Upper lobe of right lung (tissue), 1 donor: ENCODE measurements at regions not wholly inside any gene's neighbourhood (a gene's known extent, or its start where the extent isn't known, plus 50 kb on each side); places are given as distances from the start of the nearest gene placed in this dataset.
"Not testable (repeated sequence)": the region's sequence is repeated elsewhere in the genome, so short reads cannot be mapped to it uniquely, and the experiment has no call there.

Experiments used
- ATAC-seq: fragments of 200-7000 bp; cut with Tn5 transposase; one replicate; pipeline ENCODE4 v1.9.1; 2020; ENCODE audit warnings: mild to moderate bottlenecking, moderate library complexity
- DNase-seq: peaks from one replicate; pipeline ENCODE4 v3.0.0-alpha.2; 2020
- H3K27ac ChIP-seq: fragments of 200-600 bp; one replicate; pipeline ENCODE4 v1.8.0; 2022
- H3K27me3 ChIP-seq: fragments of 200-600 bp; one replicate; pipeline ENCODE4 v1.8.0; 2022; ENCODE audit warnings: mild to moderate bottlenecking
- H3K36me3 ChIP-seq: fragments of 200-600 bp; one replicate; pipeline ENCODE4 v1.8.0; 2022
- H3K4me1 ChIP-seq: fragments of 200-600 bp; one replicate; pipeline ENCODE4 v1.8.0; 2022
- H3K4me3 ChIP-seq: fragments of 200-600 bp; one replicate; pipeline ENCODE4 v1.8.0; 2022; ENCODE audit warnings: mild to moderate bottlenecking
- H3K9me3 ChIP-seq: fragments of 200-600 bp; one replicate; pipeline ENCODE4 v1.8.0; 2022
- CTCF ChIP-seq: fragments of 200-600 bp; IDR thresholded peaks from one replicate; pipeline ENCODE4 v1.8.0; 2022; ENCODE audit warnings: antibody characterized with exemption
- intact Hi-C: fragments of 100-400 bp; cut with DNase I; formaldehyde crosslinking; loops from one replicate; pipeline ENCODE4 v1.11.0; 2022
- donor health status: DM: no; HTN: yes; CAD: no; lungs with severe emphysema.

GRCh38 chr2:150066490-150066889, 421.0 kb downstream of the RND3 start:
- Histone ChIP-seq H3K27me3 (no peaks in the 10 kb centered on the region), H3K27ac (no peak overlapping the region), H3K36me3 (no peaks in the 10 kb centered on the region), H3K4me3 (no peak overlapping the region), H3K4me1 (no peaks in the 10 kb centered on the region), H3K9me3 (no peaks in the 10 kb centered on the region)
- intact Hi-C loops, result no loop called here
- DNase-seq (no peak), ATAC-seq (no peak)
- TF ChIP-seq CTCF, result no peak

GRCh38 chr2:150063931-150064548, 423.4 kb downstream of the RND3 start:
- ATAC-seq, result no peak

GRCh38 chr2:150063432-150063889, 424.0 kb downstream of the RND3 start:
- no peak for ATAC-seq
- H3K27ac ChIP-seq, result no peak overlapping the region
- no peak for TF ChIP-seq CTCF
- H3K27me3 ChIP-seq, result no peaks in the 10 kb centered on the region
- DNase-seq, result no peak
- intact Hi-C loops, result no loop called here
- H3K36me3 ChIP-seq, result no peaks in the 10 kb centered on the region
- H3K4me3 ChIP-seq, result no peak overlapping the region
- no peaks in the 10 kb centered on the region for H3K4me1 ChIP-seq
- no peaks in the 10 kb centered on the region for H3K9me3 ChIP-seq

More at GRCh38 chr2:150063931-150064548, 423.4 kb downstream of the RND3 start:
- Histone ChIP-seq H3K4me1 (no peaks in the 10 kb centered on the region), H3K4me3 (no peak overlapping the region), H3K27me3 (no peaks in the 10 kb centered on the region), H3K36me3 (no peaks in the 10 kb centered on the region), H3K27ac (no peak overlapping the region), H3K9me3 (no peaks in the 10 kb centered on the region)
- TF ChIP-seq CTCF, result no peak
- intact Hi-C loops, result no loop called here
- DNase-seq, result no peak

- no peak for TF ChIP-seq CTCF
- DNase-seq, result no peak
- no peaks in the 10 kb centered on the region for H3K36me3 ChIP-seq
- H3K27me3 ChIP-seq, result no peaks in the 10 kb centered on the region
- H3K4me3 ChIP-seq, result no peak overlapping the region
- H3K4me1 ChIP-seq, result no peaks in the 10 kb centered on the region
- no peaks in the 10 kb centered on the region for H3K9me3 ChIP-seq
- no peak overlapping the region for H3K27ac ChIP-seq
- no peak for ATAC-seq
- intact Hi-C loops, result no loop called here
Observed at GRCh38 chr2:150062416-150062815, 425.1 kb downstream of the RND3 start.

GRCh38 chr2:150060341-150060740, 427.1 kb downstream of the RND3 start:
- Histone ChIP-seq H3K4me3 (no peak overlapping the region), H3K27me3 (no peaks in the 10 kb centered on the region), H3K27ac (no peak overlapping the region), H3K36me3 (no peaks in the 10 kb centered on the region), H3K4me1 (no peaks in the 10 kb centered on the region), H3K9me3 (no peaks in the 10 kb centered on the region)
- no peak for ATAC-seq
- TF ChIP-seq CTCF, result no peak
- no peak for DNase-seq
- intact Hi-C loops, result no loop called here

- intact Hi-C loops, H3K27ac ChIP-seq, H3K4me3 ChIP-seq, H3K9me3 ChIP-seq, DNase-seq, H3K27me3 ChIP-seq, ATAC-seq, H3K4me1 ChIP-seq, H3K36me3 ChIP-seq: not testable (repeated sequence)
Observed at GRCh38 chr2:150059676-150060075, 427.8 kb downstream of the RND3 start.
